Lower leg skin (tissue), 3 donors: ENCODE measurements at regions not wholly inside any gene's neighbourhood (a gene's known extent, or its start where the extent isn't known, plus 50 kb on each side); places are given as distances from the start of the nearest gene placed in this dataset.

ENCODE experiments used
- POLR2A ChIP-seq, 2 donors: fragments of 450-650 bp; IDR thresholded peaks; one replicate each; pipeline ENCODE4 v1.6.1; 2016 to 2017; ENCODE audit warnings: antibody characterized with exemption in 2 of 2, mild to moderate bottlenecking in 1 of 2, moderate library complexity in 1 of 2
- TF ChIP-seq, protein P1 (sequence below), 3 donors: fragments of 450-650 bp; IDR thresholded peaks; one replicate each; pipeline ENCODE4 v1.5.1; 2016; ENCODE audit warnings: antibody characterized with exemption in 3 of 3, mild to moderate bottlenecking in 3 of 3, moderate library complexity in 2 of 3

DNA sequence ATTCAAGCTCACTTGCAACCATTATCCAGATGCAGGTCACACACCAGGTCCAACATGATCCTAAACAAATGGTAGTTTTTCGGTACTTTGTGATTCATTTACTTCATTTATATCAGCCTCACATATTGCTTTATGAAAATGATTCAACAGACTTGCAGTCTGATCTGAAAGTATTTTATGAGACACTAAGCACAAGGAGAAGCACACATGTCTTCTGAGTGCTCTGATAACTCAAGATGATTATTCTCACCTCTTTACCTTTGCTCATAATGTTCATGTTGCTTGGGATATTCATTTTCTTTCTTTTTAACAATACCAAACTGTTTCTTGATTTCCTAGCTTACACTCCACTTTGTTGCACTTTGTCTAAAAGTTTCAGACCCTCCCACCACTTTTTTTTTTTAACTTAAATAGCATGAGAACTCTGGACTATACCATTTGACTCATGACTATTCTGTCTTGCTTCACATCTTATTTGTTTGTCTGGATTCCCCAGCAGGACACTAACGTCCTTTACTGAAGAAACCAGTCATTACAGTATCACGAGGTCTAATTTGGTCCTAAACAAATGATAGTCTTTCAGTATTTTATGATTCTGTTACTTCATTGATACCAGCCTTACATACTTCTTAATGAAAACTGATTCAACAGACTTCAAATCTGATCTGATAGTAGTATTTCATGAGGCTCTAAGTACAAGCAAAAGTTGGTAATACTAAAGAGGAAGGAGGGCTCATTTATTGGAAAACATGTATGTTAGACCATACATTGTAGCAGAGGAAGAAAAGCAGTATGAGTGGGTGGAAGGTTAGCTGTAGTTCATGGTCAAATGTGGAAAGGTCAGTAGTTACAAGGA is 171.8 kb upstream of the AHR start:
- TF ChIP-seq, protein P1, sequence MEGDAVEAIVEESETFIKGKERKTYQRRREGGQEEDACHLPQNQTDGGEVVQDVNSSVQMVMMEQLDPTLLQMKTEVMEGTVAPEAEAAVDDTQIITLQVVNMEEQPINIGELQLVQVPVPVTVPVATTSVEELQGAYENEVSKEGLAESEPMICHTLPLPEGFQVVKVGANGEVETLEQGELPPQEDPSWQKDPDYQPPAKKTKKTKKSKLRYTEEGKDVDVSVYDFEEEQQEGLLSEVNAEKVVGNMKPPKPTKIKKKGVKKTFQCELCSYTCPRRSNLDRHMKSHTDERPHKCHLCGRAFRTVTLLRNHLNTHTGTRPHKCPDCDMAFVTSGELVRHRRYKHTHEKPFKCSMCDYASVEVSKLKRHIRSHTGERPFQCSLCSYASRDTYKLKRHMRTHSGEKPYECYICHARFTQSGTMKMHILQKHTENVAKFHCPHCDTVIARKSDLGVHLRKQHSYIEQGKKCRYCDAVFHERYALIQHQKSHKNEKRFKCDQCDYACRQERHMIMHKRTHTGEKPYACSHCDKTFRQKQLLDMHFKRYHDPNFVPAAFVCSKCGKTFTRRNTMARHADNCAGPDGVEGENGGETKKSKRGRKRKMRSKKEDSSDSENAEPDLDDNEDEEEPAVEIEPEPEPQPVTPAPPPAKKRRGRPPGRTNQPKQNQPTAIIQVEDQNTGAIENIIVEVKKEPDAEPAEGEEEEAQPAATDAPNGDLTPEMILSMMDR (IDR thresholded peaks at IDR 0.05) = no peak
- no peak for TF ChIP-seq POLR2A (IDR thresholded peaks at IDR 0.05)
